Fibroblast of pulmonary artery (primary cell): ENCODE measurements at regions not wholly inside any gene's neighbourhood (a gene's known extent, or its start where the extent isn't known, plus 50 kb on each side); places are given as distances from the start of the nearest gene placed in this dataset.

Experiments
- DNase-seq: peaks from one replicate; pipeline ENCODE4 v3.0.0-alpha.2; 2010; ENCODE audit warnings: low read depth
- H3K4me3 ChIP-seq: replicated peaks from 2 replicates; pipeline ENCODE4 v1.5.1; 2011; ENCODE audit warnings: low read depth, mild to moderate bottlenecking, control low read depth, low read length, moderate library complexity
- CTCF ChIP-seq: IDR thresholded peaks from 2 replicates; pipeline ENCODE4 v1.5.1; 2011; ENCODE audit warnings: mild to moderate bottlenecking, control low read depth, low read length, inconsistent platforms; ENCODE audit errors: missing control alignments

GRCh38 chr16:85418978-85419491 is 194.1 kb upstream of the GSE1 start:
- no peak for TF ChIP-seq CTCF
- H3K4me3 ChIP-seq: no peak overlapping the region
- DNase-seq: no peak

- DNase-seq: no peak
- no peak for TF ChIP-seq CTCF
- H3K4me3 ChIP-seq: no peak overlapping the region
Measured at GRCh38 chr16:85419503-85420408, 193.4 kb upstream of the GSE1 start.

GRCh38 chr16:85420501-85421337 is 192.4 kb upstream of the GSE1 start:
- peak; percentile 47 for TF ChIP-seq CTCF
- DNase-seq: peak; percentile 58
- H3K4me3 ChIP-seq: no peak overlapping the region

- no peak for TF ChIP-seq CTCF
- DNase-seq: no peak
Measured at GRCh38 chr16:85421338-85422195, 191.6 kb upstream of the GSE1 start.

GRCh38 chr16:85422196-85422631 is 190.9 kb upstream of the GSE1 start:
- no peak for DNase-seq
- no peak for TF ChIP-seq CTCF
- H3K4me3 ChIP-seq: no peak overlapping the region

More at GRCh38 chr16:85421338-85422195, 191.6 kb upstream of the GSE1 start:
- H3K4me3 ChIP-seq: no peak overlapping the region
